ENCODE measurements at regions not wholly inside any gene's neighbourhood (a gene's known extent, or its start where the extent isn't known, plus 50 kb on each side); places are given as distances from the start of the nearest gene placed in this dataset.
A peak's percentile ranks its signal among the peaks of the same experiment; 100 is the strongest.

DNA sequence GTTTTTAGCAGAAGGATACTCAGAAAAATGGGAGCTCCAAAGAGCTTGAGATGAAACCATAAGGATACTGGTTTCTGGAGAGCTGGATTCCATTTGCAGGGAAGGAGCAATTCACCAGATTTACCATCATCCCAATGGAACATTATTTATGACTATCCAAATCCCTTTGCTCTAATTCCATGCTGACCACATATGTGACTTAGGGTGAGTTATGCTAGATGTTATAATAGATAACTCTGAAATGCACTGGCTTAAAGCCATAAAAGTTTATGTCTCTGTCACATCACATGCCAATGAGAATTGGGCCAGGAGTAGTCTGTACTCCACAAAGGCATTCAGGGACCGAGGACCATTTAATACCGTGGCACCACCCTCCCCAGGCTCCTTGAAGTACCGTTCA, 185.2 kb downstream of the SKIDA1 start:
- H3K4me3 ChIP-seq (ENCODE audit: low read depth, low read length), result no peak overlapping the region
- DNase-seq (ENCODE audit: low read depth), result no peak
- TF ChIP-seq, protein P1, sequence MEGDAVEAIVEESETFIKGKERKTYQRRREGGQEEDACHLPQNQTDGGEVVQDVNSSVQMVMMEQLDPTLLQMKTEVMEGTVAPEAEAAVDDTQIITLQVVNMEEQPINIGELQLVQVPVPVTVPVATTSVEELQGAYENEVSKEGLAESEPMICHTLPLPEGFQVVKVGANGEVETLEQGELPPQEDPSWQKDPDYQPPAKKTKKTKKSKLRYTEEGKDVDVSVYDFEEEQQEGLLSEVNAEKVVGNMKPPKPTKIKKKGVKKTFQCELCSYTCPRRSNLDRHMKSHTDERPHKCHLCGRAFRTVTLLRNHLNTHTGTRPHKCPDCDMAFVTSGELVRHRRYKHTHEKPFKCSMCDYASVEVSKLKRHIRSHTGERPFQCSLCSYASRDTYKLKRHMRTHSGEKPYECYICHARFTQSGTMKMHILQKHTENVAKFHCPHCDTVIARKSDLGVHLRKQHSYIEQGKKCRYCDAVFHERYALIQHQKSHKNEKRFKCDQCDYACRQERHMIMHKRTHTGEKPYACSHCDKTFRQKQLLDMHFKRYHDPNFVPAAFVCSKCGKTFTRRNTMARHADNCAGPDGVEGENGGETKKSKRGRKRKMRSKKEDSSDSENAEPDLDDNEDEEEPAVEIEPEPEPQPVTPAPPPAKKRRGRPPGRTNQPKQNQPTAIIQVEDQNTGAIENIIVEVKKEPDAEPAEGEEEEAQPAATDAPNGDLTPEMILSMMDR (IDR thresholded peaks at IDR 0.05; ENCODE audit: control insufficient read depth, extremely low read depth, insufficient read depth), result no peak

DNA sequence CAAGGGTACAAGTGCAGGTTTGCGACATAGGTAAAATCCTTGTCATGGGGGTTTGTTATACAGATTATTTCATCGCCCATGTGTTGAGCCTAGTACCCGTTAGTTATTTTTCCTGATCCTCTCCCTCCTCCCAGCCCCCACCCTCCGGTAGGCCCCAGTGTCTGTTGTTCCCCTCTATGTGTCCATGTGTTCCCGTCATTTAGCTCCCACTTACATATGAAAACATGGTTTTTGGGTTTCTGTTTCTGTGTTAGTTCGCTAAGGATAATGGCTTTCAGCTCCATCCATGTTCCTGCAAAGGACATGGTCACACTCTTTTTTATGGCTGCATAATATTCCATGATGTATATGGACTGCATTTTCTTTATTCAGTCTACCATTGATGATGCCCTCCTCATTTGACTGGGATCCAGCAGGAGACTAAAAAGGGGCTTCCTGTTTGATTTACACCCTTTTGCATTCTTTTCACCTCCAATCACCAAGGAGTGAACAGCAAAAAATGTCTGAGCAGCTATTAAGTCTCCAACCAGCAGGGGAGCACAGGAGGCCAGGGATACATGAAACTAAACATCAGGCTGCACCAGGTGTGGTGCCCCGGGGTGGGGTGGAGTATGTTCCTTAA, 188.2 kb downstream of the SKIDA1 start:
- DNase-seq (ENCODE audit: low read depth), result no peak
- TF ChIP-seq, protein P1 (IDR thresholded peaks at IDR 0.05; ENCODE audit: control insufficient read depth, extremely low read depth, insufficient read depth), result no peak
- no peak overlapping the region for H3K4me3 ChIP-seq (ENCODE audit: low read depth, low read length)

GRCh38 chr10:21336476-21337170, 188.9 kb downstream of the SKIDA1 start:
- DNase-seq (ENCODE audit: low read depth), result no peak
- no peak overlapping the region for H3K4me3 ChIP-seq (ENCODE audit: low read depth, low read length)
- TF ChIP-seq, protein P1 (IDR thresholded peaks at IDR 0.05; ENCODE audit: control insufficient read depth, extremely low read depth, insufficient read depth), result no peak

DNA sequence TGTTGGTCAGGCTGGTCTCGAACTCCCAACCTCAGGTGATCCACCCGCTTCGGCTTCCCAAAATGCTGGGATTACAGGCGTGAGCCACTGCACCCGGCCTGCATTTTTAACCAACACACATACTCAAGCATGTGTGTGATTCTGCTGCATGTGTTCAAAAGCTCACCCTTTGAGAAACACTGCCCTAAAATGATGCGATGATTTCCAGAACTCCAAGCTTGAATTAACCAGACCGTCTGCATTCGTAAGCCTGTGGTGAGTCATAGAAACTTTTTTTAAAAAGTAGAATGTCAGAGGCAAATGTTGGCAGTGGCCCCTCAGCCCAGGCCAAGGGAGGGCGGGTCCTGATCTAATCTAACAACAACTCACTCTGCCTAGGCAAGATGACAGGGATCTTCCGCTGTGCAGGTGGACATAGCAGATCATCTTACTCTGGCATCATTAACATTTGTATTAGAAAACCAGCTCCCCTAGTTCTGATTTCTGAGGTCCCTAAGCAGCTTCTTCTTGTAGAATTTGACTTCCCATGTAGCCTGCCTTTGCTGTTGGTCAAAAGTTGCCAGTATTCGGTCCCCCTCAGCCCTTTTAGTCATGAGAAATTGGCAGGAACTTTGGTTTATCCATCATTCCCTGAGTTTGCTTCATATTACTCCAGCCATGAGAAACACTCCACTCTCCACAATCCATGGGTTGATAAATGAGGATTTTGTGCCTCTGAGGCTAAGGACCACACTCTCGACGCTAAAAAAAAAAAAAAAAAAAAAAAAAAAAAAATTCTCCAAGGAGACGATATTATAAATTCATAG, 190.4 kb downstream of the SKIDA1 start:
- peak; percentile 50 for DNase-seq (ENCODE audit: low read depth)
- H3K4me3 ChIP-seq (ENCODE audit: low read depth, low read length), result no peak overlapping the region

DNA sequence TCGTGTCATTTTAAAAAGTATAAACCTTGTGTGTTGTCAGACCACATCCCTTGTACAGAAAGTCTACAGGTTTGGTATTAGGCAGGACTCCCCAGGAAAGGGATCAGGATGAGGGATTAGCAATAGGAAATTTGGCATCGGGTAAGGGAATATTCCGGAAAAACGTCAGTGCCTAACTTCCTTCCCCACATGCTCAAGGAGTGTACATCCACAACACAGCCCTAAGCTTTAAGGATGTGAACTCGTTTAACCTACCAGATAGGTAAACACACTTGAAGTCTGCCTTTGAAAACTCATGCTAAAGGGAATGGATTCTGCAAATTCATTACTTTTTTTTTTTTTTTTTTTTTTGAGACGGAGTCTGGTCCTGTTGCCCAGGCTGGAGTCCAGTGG, 194.9 kb downstream of the SKIDA1 start:
- TF ChIP-seq, protein P1 (IDR thresholded peaks at IDR 0.05; ENCODE audit: control insufficient read depth, extremely low read depth, insufficient read depth), result no peak

More for the DNA sequence above, 190.4 kb downstream of the SKIDA1 start:
- TF ChIP-seq, protein P1 (IDR thresholded peaks at IDR 0.05; ENCODE audit: control insufficient read depth, extremely low read depth, insufficient read depth), result no peak

GRCh38 chr10:21329995-21330627, 195.4 kb downstream of the SKIDA1 start:
- TF ChIP-seq, protein P1 (IDR thresholded peaks at IDR 0.05; ENCODE audit: control insufficient read depth, extremely low read depth, insufficient read depth), result no peak

More for the DNA sequence above, 194.9 kb downstream of the SKIDA1 start:
- no peak overlapping the region for H3K4me3 ChIP-seq (ENCODE audit: low read depth, low read length)
- no peak for DNase-seq (ENCODE audit: low read depth)

More at GRCh38 chr10:21329995-21330627, 195.4 kb downstream of the SKIDA1 start:
- no peak for DNase-seq (ENCODE audit: low read depth)
- no peak overlapping the region for H3K4me3 ChIP-seq (ENCODE audit: low read depth, low read length)
